ENCODE measurements at regions not wholly inside any gene's neighbourhood (a gene's known extent, or its start where the extent isn't known, plus 50 kb on each side); places are given as distances from the start of the nearest gene placed in this dataset.

DNA sequence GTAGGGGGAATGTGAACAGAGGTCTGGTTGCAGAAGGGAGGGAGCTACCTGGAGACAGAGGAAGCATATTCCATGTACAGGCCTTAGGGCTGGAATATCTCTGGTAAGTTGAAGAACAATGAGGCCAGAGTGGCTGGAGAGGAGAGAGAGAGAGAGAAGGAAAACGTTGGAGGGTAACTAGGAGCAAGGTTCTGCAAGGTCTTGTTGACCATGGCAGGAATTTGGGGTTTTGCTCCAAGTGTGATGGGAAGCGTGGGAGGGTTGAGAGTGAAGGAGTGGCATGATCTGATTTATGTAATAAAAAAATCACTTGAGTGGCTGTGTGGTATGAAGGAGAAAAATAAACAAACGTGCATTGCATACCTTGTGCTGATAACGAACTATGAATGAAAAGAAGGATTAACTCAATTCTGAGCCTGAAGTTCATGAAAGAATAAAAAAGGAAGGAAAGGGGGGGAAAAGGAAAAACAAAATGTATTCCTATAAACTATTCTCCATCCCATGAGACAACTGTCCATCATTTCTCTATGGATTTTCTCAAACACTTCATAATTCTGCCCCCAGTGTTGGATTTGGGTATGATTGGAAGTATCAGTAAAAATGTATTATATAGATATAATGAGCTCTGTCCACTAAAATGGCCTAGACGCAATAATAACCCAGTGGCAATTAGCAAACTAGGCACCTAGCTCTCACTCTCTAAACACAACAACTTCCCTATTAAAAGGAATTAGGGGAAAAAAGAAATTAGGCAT, 59.7 kb upstream of the PMAIP1 start:
- Histone ChIP-seq H3K9me3 (ENCODE audit: insufficient read depth, low read length) (no peaks in the 10 kb centered on the region), H3K4me2 (ENCODE audit: low read length) (no peak overlapping the region), H3K36me3 (replicated peaks; ENCODE audit: low read depth, low read length) (no peaks in the 10 kb centered on the region), H3K4me3 (ENCODE audit: low read length) (no peak overlapping the region), H2AFZ (ENCODE audit: low read depth, low read length) (no peak overlapping the region), H3K27ac (ENCODE audit: low read length) (no peak overlapping the region), H3K9ac (ENCODE audit: low read length) (no peak overlapping the region), H3K79me2 (ENCODE audit: low read length) (no peaks in the 10 kb centered on the region), H4K20me1 (ENCODE audit: insufficient read depth, low read length) (no peaks in the 10 kb centered on the region), H3K27me3 (ENCODE audit: low read depth, low read length) (peaks cover 20% of the 10 kb centered on the region), H3K4me1 (ENCODE audit: low read length) (peaks cover 49% of the 10 kb centered on the region)
- no peak for TF ChIP-seq EZH2phosphoT487 (IDR thresholded peaks at IDR 0.05; ENCODE audit: low read depth)
- TF ChIP-seq, protein P1, sequence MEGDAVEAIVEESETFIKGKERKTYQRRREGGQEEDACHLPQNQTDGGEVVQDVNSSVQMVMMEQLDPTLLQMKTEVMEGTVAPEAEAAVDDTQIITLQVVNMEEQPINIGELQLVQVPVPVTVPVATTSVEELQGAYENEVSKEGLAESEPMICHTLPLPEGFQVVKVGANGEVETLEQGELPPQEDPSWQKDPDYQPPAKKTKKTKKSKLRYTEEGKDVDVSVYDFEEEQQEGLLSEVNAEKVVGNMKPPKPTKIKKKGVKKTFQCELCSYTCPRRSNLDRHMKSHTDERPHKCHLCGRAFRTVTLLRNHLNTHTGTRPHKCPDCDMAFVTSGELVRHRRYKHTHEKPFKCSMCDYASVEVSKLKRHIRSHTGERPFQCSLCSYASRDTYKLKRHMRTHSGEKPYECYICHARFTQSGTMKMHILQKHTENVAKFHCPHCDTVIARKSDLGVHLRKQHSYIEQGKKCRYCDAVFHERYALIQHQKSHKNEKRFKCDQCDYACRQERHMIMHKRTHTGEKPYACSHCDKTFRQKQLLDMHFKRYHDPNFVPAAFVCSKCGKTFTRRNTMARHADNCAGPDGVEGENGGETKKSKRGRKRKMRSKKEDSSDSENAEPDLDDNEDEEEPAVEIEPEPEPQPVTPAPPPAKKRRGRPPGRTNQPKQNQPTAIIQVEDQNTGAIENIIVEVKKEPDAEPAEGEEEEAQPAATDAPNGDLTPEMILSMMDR (IDR thresholded peaks at IDR 0.05; ENCODE audit: low read depth, low read length) = peak; percentile 63

DNA sequence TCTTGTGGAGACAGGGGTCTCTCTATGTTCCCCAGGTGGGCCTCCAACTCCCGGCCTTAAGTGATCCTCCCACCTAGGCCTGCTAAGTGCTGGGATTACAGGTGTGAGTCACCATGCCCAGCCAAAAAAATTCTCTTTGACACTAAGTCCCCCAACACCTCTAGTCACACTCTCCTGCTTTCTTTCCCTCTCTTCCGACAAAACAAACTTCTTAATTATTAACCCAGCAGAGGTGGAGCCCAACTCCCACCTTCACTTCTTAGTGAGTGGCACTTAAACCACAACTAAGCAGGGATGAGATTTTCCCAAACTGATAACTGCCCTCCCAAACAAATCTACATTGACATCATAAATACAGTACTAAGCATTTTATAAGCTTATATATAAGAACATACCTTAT, 60.5 kb upstream of the PMAIP1 start:
- Histone ChIP-seq H3K79me2 (ENCODE audit: low read length) (no peaks in the 10 kb centered on the region), H3K27ac (ENCODE audit: low read length) (no peak overlapping the region), H3K4me1 (ENCODE audit: low read length) (peaks cover 56% of the 10 kb centered on the region), H4K20me1 (ENCODE audit: insufficient read depth, low read length) (no peaks in the 10 kb centered on the region), H3K27me3 (ENCODE audit: low read depth, low read length) (peaks cover 20% of the 10 kb centered on the region), H3K9me3 (ENCODE audit: insufficient read depth, low read length) (no peaks in the 10 kb centered on the region), H2AFZ (ENCODE audit: low read depth, low read length) (no peak overlapping the region), H3K4me3 (ENCODE audit: low read length) (no peak overlapping the region), H3K9ac (ENCODE audit: low read length) (no peak overlapping the region), H3K4me2 (ENCODE audit: low read length) (no peak overlapping the region), H3K36me3 (replicated peaks; ENCODE audit: low read depth, low read length) (no peaks in the 10 kb centered on the region)
- TF ChIP-seq EZH2phosphoT487 (IDR thresholded peaks at IDR 0.05; ENCODE audit: low read depth) = no peak
- TF ChIP-seq, protein P1 (IDR thresholded peaks at IDR 0.05; ENCODE audit: low read depth, low read length) = no peak

DNA sequence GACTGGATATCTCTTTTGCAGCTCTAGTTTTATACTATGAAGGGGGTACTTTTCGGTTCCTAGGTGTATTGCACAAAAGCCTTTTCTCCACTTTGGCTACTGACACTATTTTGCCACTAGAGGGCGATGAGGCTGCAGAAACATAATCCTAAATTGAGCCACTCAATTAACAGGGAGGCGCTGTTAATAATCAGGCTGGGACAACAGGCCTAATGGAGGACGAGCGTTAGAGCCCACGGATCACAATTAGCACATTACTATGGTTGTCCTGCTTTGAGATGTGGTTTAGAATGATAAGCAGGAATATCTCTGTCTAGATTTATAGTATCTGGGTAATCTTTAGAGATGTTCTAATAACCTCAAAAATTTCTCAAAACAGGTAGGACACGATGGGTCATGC, 62.2 kb upstream of the PMAIP1 start:
- Histone ChIP-seq H3K79me2 (ENCODE audit: low read length) (no peaks in the 10 kb centered on the region), H3K4me1 (ENCODE audit: low read length) (peaks cover 53% of the 10 kb centered on the region), H3K9ac (ENCODE audit: low read length) (peak overlapping the region; percentile 28; the same call in 1 of the 2 replicates), H2AFZ (ENCODE audit: low read depth, low read length) (peak overlapping the region; percentile 85), H4K20me1 (ENCODE audit: insufficient read depth, low read length) (no peaks in the 10 kb centered on the region), H3K9me3 (ENCODE audit: insufficient read depth, low read length) (no peaks in the 10 kb centered on the region), H3K4me3 (ENCODE audit: low read length) (peak overlapping the region; percentile 37), H3K4me2 (ENCODE audit: low read length) (peak overlapping the region; percentile 55), H3K27ac (ENCODE audit: low read length) (peak overlapping the region; percentile 33), H3K27me3 (ENCODE audit: low read depth, low read length) (peaks cover 20% of the 10 kb centered on the region), H3K36me3 (replicated peaks; ENCODE audit: low read depth, low read length) (no peaks in the 10 kb centered on the region)
- TF ChIP-seq EZH2phosphoT487 (IDR thresholded peaks at IDR 0.05; ENCODE audit: low read depth) = no peak
- TF ChIP-seq, protein P1 (IDR thresholded peaks at IDR 0.05; ENCODE audit: low read depth, low read length) = peak; percentile 100

DNA sequence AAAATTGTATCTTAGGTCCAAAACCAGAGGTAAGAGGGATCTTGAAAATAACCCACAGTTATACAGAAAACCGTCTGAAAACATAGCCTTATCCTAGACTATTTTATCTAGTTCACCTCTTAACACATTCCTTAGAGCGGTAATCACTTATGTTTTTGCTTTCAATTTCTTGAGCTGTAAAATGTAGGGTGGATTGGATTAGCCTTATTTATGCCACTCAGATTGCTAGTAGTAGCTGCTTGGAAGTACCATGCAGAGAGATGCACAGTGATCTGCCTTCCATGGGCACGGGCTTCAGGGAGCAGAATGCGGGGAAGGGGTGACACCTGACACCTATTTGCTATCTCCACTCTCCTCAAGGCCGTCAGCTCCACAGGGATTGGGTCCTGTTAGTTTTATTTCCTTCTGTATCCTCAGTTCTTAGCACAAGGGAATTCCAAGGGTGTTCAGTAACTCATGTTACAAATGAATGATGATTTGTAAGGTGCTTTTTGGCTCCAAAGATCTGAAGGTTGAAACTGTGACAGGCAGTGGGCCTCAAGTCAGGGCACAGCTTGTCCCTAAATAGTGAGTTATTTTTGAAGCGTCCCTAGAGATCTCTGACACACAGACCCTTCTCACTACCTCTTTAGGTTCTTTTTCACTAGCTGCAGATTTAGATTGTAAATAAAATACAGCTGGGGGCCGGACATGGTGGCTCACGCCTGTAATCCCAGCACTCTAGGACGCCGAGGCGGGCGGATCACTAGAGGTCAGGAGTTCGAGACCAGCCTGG, 64.0 kb upstream of the PMAIP1 start:
- Histone ChIP-seq H3K36me3 (replicated peaks; ENCODE audit: low read depth, low read length) (no peaks in the 10 kb centered on the region), H3K4me3 (ENCODE audit: low read length) (peak overlapping the region; percentile 38), H3K9ac (ENCODE audit: low read length) (peak overlapping the region; percentile 13), H3K4me2 (ENCODE audit: low read length) (peak overlapping the region; percentile 58), H3K79me2 (ENCODE audit: low read length) (no peaks in the 10 kb centered on the region), H2AFZ (ENCODE audit: low read depth, low read length) (no peak overlapping the region), H4K20me1 (ENCODE audit: insufficient read depth, low read length) (no peaks in the 10 kb centered on the region), H3K27me3 (ENCODE audit: low read depth, low read length) (peaks cover 23% of the 10 kb centered on the region; the same call in 1 of the 2 replicates), H3K4me1 (ENCODE audit: low read length) (peaks cover 53% of the 10 kb centered on the region), H3K27ac (ENCODE audit: low read length) (peak overlapping the region; percentile 70), H3K9me3 (ENCODE audit: insufficient read depth, low read length) (no peaks in the 10 kb centered on the region)
- TF ChIP-seq, protein P1 (IDR thresholded peaks at IDR 0.05; ENCODE audit: low read depth, low read length) = no peak
- no peak for TF ChIP-seq EZH2phosphoT487 (IDR thresholded peaks at IDR 0.05; ENCODE audit: low read depth)
